GM21737 (cell line): ENCODE measurements at regions not wholly inside any gene's neighbourhood (a gene's known extent, or its start where the extent isn't known, plus 50 kb on each side); places are given as distances from the start of the nearest gene placed in this dataset.
"Not testable (repeated sequence)": the region's sequence is repeated elsewhere in the genome, so short reads cannot be mapped to it uniquely, and the experiment has no call there.

Experiments used
- ATAC-seq: cut with Tn5 transposase; IDR thresholded peaks from one replicate; pipeline ENCODE4 v1.9.1; 2021; ENCODE audit warnings: mild to moderate bottlenecking, moderate library complexity; ENCODE audit not compliant: unreplicated experiment

DNA sequence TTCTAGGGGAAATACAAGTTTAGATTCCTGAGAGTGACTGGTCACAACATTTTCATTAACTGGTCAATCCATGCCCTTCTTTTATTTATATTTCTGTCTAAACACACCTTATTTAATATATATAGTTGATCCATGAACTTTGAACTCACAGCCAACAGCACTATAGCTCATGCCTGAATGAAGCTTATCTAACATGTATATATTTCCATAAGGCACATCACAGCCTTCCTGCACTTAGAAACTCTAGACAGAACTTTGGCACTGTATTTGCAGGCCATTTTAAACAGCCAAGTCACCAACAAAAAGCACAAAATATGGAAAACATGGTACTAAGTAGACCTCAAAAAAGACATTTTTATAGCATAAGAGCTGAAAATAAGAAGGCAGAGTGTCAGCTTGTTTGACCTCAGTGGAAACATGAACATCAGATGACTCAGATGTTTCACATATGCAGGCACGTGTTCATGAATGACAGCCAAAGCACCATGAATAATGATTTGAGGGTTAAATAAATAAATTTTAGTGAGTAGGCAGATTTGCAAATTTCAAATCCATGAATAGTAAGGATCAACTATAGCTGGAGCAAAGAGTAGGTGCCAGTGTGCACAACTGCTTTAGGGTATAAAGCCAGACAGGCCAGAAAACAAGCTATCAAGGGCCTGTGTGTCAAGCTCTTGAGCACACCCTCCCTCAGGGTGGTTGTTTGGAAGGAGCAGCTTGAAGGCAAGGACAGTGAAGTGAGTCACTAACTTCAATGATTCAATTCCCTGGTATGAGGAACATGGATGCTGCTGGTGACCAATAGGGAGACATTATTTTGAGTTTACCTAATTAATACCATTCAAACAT, 88.9 kb upstream of the NT5E start:
- no peak for ATAC-seq

DNA sequence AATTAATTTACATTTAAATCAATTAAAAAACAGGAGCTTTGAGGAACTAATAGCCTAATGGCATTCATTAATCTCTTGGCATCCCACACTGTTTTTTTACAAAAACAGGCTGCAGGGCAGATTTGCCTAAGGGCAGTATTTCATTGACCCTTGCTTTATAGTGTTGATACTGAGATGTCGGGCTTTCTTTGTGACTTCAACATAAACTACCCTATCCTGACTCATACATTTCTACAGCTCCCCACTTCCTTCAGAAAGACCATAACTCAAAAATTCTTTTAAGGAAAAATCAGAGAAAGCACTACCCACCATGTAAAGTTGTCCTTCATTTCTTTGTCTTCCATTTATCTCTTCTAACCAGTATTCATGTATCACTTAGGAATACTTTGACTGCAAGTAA, 92.2 kb upstream of the NT5E start:
- ATAC-seq, result no peak

DNA sequence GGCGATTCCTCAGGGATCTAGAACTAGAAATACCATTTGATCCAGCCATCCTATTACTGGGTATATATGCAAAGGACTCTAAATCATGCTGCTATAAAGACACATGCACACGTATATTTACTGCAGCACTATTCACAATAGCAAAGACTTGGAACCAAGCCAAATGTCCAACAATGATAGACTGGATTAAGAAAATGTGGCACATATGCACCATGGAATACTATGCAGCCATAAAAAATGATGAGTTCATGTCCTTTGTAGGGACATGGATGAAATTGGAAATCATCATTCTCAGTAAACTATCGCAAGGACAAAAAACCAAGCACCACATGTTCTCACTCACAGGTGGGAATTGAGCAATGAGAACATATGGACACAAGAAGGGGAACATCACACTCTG, 93.1 kb upstream of the NT5E start:
- not testable (repeated sequence) for ATAC-seq

DNA sequence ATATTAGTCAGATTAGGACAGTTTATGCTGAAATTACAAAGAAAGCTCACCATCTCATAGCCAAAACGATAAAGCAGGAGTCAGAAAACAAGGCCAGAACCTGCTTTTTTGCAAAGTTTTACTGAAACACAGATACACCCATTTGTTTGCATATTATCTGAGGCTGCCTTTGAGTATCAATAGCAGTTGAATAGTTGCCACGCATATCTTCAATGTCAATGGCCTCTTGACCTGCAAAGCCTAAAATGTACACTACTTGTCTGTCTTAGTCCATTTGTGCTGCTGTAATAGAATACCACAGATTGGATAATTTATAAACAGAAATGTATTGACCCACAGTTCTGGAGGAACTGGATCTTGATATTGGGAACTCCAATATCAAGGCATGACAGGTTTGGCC, 94.1 kb upstream of the NT5E start:
- ATAC-seq, result no peak

DNA sequence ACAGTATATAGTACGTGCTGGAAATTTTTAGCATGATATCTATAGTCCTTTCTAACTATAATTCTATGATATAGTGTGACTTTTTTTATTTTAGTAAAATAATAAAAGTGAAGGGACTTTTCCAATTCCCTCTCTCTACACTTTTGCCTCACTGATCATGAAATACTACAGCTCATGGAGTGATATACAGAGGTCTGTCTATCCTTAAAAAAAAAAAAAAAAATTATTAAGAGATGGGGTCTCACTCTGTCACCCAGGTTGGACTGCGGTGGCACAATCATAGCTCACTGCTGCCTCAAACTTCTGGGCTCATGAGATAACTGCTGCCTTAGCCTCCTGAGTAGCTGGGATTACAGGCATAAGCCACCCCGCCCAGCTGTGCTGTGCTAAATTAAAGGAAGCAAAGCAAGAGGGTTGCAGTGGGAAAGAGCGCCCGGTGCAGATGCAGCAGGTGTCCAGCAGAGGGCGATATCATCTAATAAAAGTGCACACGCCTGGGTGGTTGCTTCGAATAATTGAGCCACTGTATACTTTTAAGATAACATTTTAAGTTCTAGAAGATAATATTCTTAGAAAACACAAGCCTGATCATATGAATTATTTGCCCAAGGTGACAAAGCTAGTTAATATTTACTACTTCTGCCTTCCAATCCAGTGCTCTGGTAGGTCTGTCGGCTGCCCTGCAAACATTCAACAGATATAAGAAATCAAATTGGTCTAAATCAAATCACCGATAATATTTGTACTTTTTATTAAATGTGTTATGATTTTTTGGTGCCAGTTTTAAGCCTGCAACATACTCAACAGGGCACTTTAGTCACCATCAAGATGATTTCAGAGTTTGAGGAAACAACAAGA, 94.9 kb upstream of the NT5E start:
- peak; percentile 86 for ATAC-seq

DNA sequence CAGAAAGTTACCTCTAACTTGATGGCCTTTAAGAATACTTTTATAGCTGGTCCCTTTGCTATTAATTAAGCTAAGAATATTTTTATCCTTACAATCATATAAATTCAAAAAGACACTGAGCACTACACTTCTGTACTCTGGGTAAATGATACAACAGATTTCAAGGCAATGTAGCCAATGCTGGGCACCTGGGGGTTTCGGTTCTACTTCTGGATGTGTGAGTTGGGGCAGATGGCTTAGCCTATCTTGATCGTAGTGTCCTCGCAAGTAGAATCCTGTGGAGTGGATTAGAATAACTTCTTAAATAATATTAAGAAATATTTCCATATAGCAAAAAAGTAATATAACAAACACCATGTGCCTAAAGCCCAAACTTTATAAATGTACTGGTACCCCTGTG, 96.9 kb upstream of the NT5E start:
- ATAC-seq, result no peak

DNA sequence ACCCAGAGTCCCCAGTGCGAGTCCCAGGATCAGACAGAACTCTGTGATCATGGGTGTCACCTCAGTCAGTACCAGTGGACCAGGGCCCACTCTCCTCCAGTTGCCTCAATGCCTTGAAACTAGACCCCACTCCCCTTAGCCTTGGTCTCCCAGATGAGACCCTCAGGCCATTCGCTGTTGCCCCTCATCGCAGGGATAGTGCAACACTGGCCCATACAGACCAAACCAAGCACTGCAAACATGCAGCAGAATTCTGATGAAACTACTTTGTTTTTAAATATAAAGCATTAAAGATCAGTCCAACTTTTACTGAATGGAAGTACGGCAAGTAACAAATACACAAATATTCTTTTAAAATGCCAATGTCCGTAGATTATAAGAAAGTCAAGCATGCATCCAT, 101.2 kb upstream of the NT5E start:
- no peak for ATAC-seq

DNA sequence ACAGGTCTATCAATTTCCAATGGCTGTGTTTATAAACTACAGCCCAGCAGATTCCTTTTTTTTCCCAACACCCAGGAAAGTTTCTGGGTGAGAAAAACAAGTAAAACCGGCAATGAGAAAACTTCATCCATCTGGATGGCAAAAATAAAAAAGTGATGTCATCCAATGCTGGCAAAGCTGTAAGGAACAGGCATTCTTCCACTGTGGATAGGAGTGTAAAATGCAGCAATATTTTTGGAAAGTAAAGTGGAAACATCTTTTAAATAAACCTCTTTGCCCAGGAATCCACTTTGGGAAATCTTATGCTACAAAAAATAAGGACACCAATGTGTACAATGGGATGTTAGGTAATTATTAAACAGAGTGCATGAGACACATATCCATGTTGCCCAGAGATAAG, 102.1 kb upstream of the NT5E start:
- no peak for ATAC-seq

DNA sequence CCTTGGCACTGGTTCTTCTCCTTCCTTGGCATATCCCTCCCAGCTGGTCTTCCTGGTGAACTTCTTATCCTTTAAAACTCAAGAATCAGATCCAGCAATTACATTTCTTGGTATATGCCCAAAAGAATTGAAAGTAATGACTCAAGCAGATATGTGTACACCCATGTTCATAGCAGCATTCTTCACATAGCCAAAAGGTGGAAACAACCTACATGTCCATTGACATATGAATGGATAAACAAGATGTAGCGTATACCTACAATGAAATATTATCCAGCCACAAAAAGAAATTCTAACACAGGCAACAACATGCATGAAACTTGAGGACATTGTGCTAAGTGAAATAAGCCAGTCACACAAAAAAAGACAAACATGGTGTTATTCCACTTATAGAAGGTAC, 103.7 kb upstream of the NT5E start:
- ATAC-seq, result no peak

DNA sequence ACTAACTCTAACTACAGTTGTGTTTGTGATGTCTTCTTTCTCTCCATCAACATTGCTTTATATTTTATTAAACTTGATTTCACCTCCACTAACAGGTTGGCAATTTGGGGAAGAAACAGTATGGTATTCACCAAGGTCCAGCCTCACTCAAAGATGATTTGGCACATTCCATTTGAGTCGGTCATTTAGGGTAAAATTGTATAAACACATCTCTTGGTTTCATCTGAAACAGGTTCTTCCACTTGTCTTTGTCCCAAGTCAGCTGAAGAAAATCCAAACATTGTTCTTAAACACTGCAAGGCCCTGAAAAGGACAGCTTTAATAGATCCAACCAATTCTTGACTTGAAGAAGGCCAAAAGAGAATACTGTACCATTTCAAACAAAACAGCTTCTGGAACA, 104.9 kb upstream of the NT5E start:
- no peak for ATAC-seq

DNA sequence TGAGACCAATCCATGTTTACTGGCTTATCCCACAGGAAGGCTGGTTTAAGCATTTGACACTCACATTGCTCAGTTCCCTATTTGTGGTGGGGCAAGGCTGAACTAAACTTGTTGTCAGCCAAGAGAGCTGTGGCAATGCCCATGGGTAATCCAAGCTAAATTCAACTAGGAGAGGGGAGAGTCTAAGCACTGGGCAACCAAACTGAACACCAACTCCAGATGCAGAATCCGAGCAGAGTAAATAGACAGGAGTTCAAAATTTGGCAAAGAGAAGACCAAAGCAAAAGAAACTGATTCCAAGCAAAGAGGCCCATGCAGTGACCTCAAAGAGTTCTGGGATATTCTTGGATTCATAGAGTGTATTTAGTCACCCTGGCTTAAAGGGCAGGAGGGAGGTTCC, 106.5 kb upstream of the NT5E start:
- ATAC-seq, result no peak

DNA sequence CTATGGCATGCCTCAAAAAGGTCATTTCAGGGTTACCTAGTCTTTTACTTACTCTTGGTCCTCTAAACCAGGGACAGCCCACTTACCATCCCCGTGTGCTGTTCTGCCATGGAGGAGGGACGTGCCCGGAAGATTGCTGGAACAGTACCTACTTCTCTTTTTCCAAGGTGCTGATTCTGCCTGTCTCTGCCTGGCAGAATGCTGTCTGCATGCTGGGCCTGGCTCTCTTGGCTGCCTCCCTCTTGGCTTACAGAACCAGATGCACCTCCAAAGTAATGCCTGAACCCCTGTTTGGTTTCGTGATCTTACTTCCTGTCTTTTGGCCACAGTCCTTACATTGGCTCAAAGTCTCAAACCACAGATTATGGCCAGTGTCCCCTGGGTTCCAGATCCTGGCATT, 120.7 kb upstream of the NT5E start:
- no peak for ATAC-seq

DNA sequence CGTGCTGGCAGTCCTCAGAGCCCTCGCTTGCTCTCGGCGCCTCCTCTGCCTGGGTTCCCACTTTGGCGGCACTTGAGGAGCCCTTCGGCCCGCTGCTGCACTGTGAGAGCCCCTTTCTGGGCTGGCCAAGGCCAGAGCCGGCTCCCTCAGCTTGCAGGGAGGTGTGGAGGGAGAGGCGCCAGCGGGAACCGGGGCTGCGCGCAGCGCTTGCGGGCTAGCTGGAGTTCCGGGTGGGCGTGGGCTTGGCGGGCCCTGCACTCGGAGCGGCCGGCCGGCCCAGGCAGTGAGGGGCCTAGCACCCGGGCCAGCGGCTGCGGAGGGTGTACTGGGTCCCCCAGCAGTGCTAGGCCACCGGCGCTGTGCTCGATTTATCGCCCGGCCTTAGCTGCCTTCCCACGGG, 124.1 kb upstream of the NT5E start:
- not testable (repeated sequence) for ATAC-seq

DNA sequence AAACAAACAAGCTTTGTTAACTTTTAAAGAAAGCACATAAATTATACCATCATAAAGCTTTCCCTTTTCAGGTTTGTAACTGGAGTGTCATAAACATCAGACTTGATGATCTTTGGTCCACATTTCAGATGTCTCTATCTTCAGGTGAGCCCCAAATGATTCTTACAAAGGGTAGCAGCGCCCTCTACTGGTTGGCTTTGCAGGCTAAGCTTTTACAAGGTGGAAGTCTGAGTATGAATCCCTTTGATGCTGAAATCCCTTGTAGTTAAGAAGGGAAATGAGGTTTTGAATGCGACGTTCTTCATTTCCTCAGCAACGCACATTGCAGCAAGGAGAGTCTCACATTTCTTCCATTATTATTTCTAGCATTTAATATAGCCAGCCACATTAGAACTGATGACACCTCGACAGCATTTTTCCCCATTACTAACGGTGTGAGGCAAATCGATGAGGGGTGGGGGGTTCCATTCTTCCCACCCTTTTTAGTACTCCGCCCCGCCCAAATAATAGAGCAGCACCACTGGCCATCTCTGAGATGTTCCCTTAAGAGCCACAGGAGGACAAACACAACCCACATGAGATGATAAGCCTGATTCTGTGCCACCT, 126.3 kb upstream of the NT5E start:
- ATAC-seq, result no peak

DNA sequence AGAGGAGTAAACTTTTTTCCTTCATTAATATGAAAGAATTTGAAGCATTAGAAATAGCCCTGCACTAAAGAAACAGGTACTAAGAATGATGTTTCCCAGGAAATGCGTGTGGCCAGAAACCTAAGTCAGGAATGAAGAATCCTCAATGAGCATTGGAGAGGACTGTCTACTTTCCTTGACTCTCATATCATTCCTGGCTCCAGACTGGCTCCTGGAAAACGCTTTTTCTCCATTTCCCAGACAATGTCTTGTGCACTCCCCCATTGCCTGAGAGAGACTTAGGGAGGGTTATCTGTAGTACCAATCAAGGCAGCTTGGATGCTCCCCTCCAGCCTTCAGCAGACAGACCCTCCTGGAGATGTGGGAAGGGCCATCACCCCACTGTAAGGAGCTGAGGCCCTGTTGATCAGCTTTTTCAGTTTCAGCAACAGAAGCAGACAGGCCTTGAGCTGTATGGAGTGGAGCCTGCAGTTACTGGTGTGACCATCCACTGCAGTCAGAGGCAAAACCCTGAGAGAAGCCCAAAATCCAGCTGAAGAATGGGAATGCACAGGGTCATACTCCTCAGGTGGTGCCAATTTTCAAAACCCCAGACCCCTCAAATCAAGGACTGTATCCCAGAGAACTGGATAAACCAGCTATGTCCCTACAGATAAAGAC, 127.3 kb upstream of the NT5E start:
- no peak for ATAC-seq

DNA sequence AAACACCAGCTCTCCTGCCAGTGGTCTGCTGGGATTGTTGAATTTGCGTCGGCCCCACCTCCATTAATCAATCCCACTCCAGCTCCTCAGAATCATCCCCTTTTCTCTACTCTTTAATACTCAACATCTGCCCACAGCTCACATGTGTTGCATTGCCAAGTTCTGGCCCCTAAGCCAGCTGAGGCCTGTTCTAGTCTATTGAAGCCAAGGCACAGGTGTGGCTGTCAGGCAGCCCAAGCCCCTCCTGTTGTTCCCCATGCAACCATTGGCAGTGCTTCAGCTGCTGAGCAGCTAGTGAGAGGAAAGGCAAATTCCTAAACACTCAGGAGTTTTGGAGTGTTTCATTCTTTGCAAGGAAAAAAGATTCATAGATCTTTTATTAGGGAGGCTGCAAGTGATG, 128.0 kb upstream of the NT5E start:
- ATAC-seq, result no peak

DNA sequence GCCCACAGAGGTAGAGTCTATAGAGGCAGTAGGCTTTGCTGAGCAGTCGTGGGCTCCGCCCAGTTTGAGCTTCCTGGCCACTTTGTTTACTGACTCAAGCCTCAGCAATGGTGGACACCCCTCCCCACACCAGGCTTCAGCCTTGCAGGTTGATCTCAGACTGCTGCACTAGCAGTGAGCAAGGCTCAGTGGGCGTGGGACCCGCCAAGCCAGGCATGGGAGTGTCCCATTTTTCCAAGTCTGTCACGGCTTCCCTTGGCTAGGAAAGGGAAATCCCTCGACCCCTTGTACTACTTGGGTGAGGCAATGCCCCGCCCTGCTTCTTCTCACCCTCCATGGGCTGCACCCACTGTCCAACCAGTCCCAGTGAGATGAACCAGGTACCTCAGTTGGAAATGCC, 135.3 kb upstream of the NT5E start:
- no peak for ATAC-seq

DNA sequence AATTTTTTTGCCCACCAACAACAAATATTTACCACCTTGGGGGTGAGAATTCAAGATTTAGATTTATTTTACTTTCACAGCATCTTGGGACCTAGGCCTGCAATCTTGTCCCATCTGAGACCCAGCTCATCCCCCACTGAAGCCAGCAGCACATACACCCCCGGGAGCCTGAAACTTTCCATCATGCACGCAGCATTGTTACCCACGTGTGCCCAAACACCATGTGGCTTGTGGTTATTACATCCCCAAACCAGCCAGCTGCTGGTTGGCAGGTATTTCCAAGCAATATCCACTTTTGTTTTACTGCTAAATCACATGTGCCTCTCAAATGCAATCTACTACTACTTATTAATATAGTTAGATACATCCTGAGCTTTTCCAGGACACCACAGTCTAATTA, 149.3 kb upstream of the NT5E start:
- no peak for ATAC-seq

DNA sequence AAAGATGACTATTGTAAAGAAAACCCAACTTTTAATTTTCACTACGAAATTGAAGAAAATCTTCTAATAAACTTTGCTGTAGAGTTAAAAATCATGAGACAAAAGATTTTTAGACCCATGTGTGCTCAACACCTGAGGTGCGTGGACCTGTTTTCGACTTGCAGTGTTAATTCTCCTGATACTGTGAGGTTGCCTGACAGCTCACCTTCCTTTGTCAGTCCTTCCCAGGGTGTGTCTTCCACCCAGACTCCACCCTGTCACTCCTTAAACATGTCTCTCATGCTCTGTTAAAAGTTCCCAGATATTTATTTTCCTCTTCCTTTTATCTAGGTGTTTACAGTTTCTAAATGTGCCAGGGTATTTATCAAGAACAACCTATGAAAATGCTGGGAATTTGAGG, 151.3 kb upstream of the NT5E start:
- no peak for ATAC-seq

DNA sequence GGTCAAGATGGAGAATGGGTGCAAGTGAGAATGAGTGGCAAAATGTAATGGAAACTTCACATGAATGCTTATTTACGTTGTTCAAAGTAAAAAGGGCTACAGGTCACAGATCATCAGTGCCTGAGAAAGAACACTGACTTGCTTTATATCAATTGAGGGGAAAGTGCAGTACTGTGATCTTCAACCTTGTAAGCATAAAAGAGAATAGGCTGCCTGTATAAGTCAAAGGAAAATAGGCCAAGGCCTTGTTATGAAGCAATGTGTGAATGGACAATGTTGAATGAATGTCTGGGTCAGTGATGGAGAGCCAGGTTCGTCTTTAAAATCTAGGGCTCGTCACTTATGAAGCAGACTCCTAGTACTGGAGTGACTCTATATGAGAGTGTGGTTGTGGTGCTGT, 158.6 kb upstream of the NT5E start:
- ATAC-seq, result no peak

DNA sequence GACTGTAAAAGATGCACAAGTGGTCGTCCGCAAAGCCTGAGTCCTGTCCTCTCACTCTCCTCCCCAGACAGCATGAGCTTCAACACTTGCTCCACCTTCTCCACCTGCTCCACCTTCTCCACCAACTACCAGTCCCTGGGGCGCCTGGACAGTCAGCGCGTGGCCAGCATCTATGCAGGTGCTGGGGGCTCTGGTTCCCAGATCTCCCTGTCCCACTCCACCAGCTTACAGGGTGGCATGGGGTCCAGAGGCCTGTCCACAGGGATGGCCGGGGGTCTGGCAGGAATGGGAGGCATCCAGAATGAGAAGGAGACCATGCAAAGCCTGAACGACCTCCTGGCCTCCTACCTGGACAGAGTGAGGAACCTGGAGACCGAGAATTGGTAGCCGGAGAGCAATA, 162.2 kb upstream of the NT5E start:
- ATAC-seq, result no peak
